Stomach (tissue), 8 donors: ENCODE measurements at regions not wholly inside any gene's neighbourhood (a gene's known extent, or its start where the extent isn't known, plus 50 kb on each side); places are given as distances from the start of the nearest gene placed in this dataset.

Experiments used
- DNase-seq, 2 donors: peaks; one replicate each; pipeline versions ENCODE4 v3.0.0 to v3.0.0-alpha.2; 2013 to 2019
- H3K27ac ChIP-seq, 5 donors: fragments of 200-600 bp in 4 of 5; sonication (generic) in 4 of 5; one replicate each; pipeline ENCODE4 v1.5.1; 2013 to 2019; ENCODE audit warnings: mild to moderate bottlenecking in 1 of 5, moderate library complexity in 1 of 5
- H3K27me3 ChIP-seq, 3 donors: fragments of 200-600 bp; sonication (generic); one replicate each; pipeline ENCODE4 v1.5.1; 2017 to 2019; ENCODE audit warnings: mixed run types in 1 of 3
- H3K36me3 ChIP-seq, 4 donors: fragments of 200-600 bp; sonication (generic); 1 replicate in 3 of 4; 2 replicates in 1 of 4; pipeline ENCODE4 v1.5.1; 2016 to 2019
- H3K4me1 ChIP-seq, 4 donors: fragments of 200-600 bp; sonication (generic); one replicate each; pipeline ENCODE4 v1.5.1; 2016 to 2019
- H3K4me3 ChIP-seq, 4 donors: fragments of 200-600 bp; sonication (generic) in 3 of 4; one replicate each; pipeline ENCODE4 v1.5.1; 2016 to 2019; ENCODE audit warnings: mild to moderate bottlenecking in 1 of 4
- H3K9me3 ChIP-seq, 4 donors: fragments of 200-600 bp; sonication (generic); one replicate each; pipeline ENCODE4 v1.5.1; 2016 to 2019
- EP300 ChIP-seq: sonication (generic); formaldehyde crosslinking; IDR thresholded peaks from one replicate; pipeline ENCODE4 v1.6.1; 2017; ENCODE audit warnings: antibody characterized with exemption
- POLR2A ChIP-seq, 4 donors: fragments of 450-650 bp; IDR thresholded peaks; one replicate each; pipeline ENCODE4 v1.6.1; 2016; ENCODE audit warnings: antibody characterized with exemption in 4 of 4, control low read depth in 2 of 4, mild to moderate bottlenecking in 1 of 4, moderate library complexity in 1 of 4
- POLR2AphosphoS5 ChIP-seq, 3 donors: sonication (generic); formaldehyde crosslinking; IDR thresholded peaks; one replicate each; pipeline ENCODE4 v1.6.1; 2016; ENCODE audit warnings: antibody characterized with exemption in 3 of 3
- whole genome bisulfite sequencing, 5 donors: extraction: QIAGEN DNeasy Blood & Tissue Kit in 3 of 5; methylation state at CpG; one replicate each; pipeline versions ENCODE4 v1.1.5 to v1.1.7; 2013 to 2018; 5-methylcytosine and 5-hydroxymethylcytosine counted together
- intact Hi-C: fragments of 100-400 bp; cut with DNase I; formaldehyde crosslinking; loops from one replicate; pipeline ENCODE4 v1.15.1; 2023; ENCODE audit warnings: low total_unique reads
- TF ChIP-seq, protein P1 (sequence below), 7 experiments: fragments of 450-650 bp in 4 of 7; fragments of 200-600 bp in 3 of 7; sonication (generic) in 3 of 7; IDR thresholded peaks; one replicate each; pipeline ENCODE4 v1.5.1; 2016 to 2019; ENCODE audit warnings: antibody characterized with exemption in 7 of 7, control low read depth in 2 of 7, mild to moderate bottlenecking in 1 of 7
- donor health status: healthy with polysubstance abuse.
- donor health status: Bipolar disorder and iron deficiency.
- donor health status: healthy.

DNA sequence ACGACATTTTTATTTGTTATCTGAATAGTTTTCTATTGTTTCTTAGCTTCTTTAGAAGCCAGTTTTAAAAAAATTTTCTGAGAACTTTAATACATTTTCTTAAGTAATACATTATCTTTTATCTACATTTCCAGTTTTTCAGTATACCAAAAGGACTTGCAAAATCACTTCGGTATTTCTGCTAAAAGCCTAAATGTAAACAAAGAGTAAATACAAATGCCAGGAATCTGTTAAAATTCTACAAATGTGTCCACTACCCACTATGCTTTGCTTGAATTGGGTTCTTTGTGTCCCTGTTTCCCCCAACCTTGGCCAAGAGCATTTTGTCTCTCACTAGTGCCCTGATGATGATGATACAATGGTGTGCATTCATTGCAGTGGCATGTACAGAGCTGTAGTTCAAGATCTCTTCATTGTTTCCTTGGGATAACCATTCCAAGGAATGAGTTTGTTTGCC, 611.2 kb downstream of the NR2F1-AS1 start:
- peaks cover 0 to 21% (median 0%) of the 10 kb centered on the region in 4 donors for H3K4me1 ChIP-seq
- H3K27me3 ChIP-seq: no peaks in the 10 kb centered on the region
- H3K9me3 ChIP-seq: no peaks in the 10 kb centered on the region
- 20 to 39% (median 28%) methylated on average over 2 of the region's 2 CpGs for whole genome bisulfite sequencing, 5 donors
- no peak overlapping the region for H3K27ac ChIP-seq
- H3K36me3 ChIP-seq: no peaks in the 10 kb centered on the region
- TF ChIP-seq POLR2A (IDR thresholded peaks at IDR 0.05) (no peak), EP300 (no peak), POLR2AphosphoS5 (IDR thresholded peaks at IDR 0.05) (no peak)
- TF ChIP-seq, protein P1, sequence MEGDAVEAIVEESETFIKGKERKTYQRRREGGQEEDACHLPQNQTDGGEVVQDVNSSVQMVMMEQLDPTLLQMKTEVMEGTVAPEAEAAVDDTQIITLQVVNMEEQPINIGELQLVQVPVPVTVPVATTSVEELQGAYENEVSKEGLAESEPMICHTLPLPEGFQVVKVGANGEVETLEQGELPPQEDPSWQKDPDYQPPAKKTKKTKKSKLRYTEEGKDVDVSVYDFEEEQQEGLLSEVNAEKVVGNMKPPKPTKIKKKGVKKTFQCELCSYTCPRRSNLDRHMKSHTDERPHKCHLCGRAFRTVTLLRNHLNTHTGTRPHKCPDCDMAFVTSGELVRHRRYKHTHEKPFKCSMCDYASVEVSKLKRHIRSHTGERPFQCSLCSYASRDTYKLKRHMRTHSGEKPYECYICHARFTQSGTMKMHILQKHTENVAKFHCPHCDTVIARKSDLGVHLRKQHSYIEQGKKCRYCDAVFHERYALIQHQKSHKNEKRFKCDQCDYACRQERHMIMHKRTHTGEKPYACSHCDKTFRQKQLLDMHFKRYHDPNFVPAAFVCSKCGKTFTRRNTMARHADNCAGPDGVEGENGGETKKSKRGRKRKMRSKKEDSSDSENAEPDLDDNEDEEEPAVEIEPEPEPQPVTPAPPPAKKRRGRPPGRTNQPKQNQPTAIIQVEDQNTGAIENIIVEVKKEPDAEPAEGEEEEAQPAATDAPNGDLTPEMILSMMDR (IDR thresholded peaks at IDR 0.05): no peak
- intact Hi-C loops: no loop called here
- H3K4me3 ChIP-seq: no peak overlapping the region
- peak in 1 of 2 donors; percentile 13 for DNase-seq

DNA sequence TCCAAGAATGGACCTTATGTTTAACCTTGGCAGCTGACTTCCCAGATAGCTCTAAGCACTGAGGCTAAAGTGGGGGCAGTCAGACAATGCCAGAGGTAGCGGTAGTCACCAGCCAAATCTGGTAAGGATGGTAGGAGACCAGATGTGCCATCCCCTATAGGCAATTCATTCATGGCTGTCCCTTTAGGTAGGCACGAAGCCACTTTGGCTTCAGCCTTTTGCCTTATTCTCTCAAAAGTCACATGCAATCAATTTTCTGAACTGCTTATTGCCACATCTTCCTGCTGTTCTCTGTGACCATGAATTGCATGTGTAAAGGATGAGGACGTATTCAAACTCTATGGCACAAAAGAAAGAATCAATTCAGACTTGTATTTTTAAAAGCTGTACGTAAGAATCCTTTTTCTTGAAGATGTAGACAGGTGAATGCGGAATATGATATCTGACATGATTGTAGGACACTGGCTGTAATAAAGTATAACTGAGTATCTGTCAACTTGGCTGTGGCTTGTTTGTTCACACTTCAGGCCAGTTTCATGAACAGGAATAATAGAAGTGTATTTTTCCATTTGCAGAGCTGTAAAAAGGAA, 611.7 kb downstream of the NR2F1-AS1 start:
- no peaks in the 10 kb centered on the region for H3K9me3 ChIP-seq
- no peaks in the 10 kb centered on the region for H3K36me3 ChIP-seq
- intact Hi-C loops: no loop called here
- 75 to 96% (median 90%) methylated on average over 5 of the region's 5 CpGs for WGBS, 5 donors
- TF ChIP-seq, protein P1 (IDR thresholded peaks at IDR 0.05): no peak
- TF ChIP-seq POLR2A (IDR thresholded peaks at IDR 0.05) (no peak), POLR2AphosphoS5 (IDR thresholded peaks at IDR 0.05) (no peak), EP300 (no peak)
- peaks cover 0 to 21% (median 0%) of the 10 kb centered on the region in 4 donors for H3K4me1 ChIP-seq
- no peak overlapping the region for H3K27ac ChIP-seq
- no peak overlapping the region for H3K4me3 ChIP-seq
- DNase-seq: no peak
- H3K27me3 ChIP-seq: no peaks in the 10 kb centered on the region

DNA sequence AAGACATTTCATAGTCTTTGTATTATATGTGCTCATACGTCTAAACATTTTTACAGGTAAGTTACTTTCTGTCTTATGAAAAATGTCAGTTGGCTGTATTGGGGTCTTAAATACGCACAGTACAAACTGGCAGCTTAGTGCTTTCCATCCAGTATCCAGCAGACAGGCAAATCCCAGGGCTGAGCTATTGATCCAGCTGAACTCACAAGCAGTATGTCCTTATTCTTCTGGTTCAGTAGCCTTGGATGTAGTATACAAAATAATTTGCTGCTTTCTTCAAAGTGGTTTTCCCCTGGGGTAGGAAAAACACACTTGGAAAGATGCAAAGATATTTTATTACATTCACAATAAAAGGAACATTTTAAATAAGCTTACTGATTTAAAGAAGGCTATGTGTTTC, 617.2 kb downstream of the NR2F1-AS1 start:
- TF ChIP-seq, protein P1 (IDR thresholded peaks at IDR 0.05): no peak
- TF ChIP-seq POLR2A (IDR thresholded peaks at IDR 0.05) (no peak), EP300 (no peak), POLR2AphosphoS5 (IDR thresholded peaks at IDR 0.05) (no peak)
- Histone ChIP-seq H3K36me3 (no peaks in the 10 kb centered on the region), H3K4me1 (no peaks in the 10 kb centered on the region), H3K27ac (no peak overlapping the region), H3K27me3 (no peaks in the 10 kb centered on the region), H3K9me3 (no peaks in the 10 kb centered on the region), H3K4me3 (no peak overlapping the region)
- intact Hi-C loops: no loop called here
- 86 to 91% (median 90%) methylated on average over 2 of the region's 2 CpGs for WGBS, 5 donors
- DNase-seq: no peak

DNA sequence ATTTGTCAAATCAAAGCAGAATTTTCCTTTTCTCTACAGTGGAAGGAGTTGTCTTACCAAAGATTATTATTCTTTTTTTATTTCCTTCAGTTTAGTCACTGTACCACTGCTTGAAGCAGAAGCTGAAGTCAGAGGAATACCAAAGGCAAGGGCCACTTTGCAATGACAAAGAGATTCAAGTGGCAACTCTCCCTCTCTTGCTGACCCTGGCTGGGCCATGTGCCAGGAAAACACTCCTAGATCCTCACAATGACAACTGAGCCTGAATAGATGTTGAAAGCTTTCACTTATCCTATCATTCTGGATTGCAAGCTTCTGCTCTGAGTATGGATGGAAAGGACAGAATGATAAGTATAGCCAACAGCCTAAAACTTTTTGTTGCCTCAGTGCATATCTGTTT, 618.3 kb downstream of the NR2F1-AS1 start:
- no peaks in the 10 kb centered on the region for H3K4me1 ChIP-seq
- no peak overlapping the region for H3K4me3 ChIP-seq
- intact Hi-C loops: no loop called here
- H3K27ac ChIP-seq: no peak overlapping the region
- no peaks in the 10 kb centered on the region for H3K27me3 ChIP-seq
- no peaks in the 10 kb centered on the region for H3K9me3 ChIP-seq
- TF ChIP-seq, protein P1 (IDR thresholded peaks at IDR 0.05): no peak
- TF ChIP-seq POLR2A (IDR thresholded peaks at IDR 0.05) (no peak), POLR2AphosphoS5 (IDR thresholded peaks at IDR 0.05) (no peak), EP300 (no peak)
- no peak for DNase-seq
- no peaks in the 10 kb centered on the region for H3K36me3 ChIP-seq
